HFFc6 (cell line): ENCODE measurements at regions not wholly inside any gene's neighbourhood (a gene's known extent, or its start where the extent isn't known, plus 50 kb on each side); places are given as distances from the start of the nearest gene placed in this dataset.

Experiments used
- DNase-seq: peaks from one replicate; pipeline ENCODE4 v3.0.0-alpha.2; 2018
- H3K27ac Mint-ChIP-seq: 2 replicates; pipeline ENCODE4 v1.8.0; 2020; ENCODE audit warnings: mild to moderate bottlenecking, mixed read lengths
- H3K27me3 Mint-ChIP-seq: 2 replicates; pipeline ENCODE4 v1.8.0; 2021; ENCODE audit warnings: mild to moderate bottlenecking, moderate library complexity, mixed read lengths; ENCODE audit not compliant: insufficient read depth
- H3K36me3 Mint-ChIP-seq: 2 replicates; pipeline ENCODE4 v1.8.0; 2021; ENCODE audit warnings: low read depth, mixed read lengths
- H3K4me1 Mint-ChIP-seq: 2 replicates; pipeline ENCODE4 v1.8.0; 2020; ENCODE audit warnings: low read depth, mixed read lengths
- H3K4me3 Mint-ChIP-seq: 2 replicates; pipeline ENCODE4 v1.8.0; 2020; ENCODE audit warnings: mild to moderate bottlenecking, moderate library complexity, mixed read lengths
- H3K9me3 Mint-ChIP-seq: 2 replicates; pipeline ENCODE4 v1.8.0; 2020; ENCODE audit warnings: mild to moderate bottlenecking, mixed read lengths
- TF ChIP-seq, protein P1 (sequence below): fragments of 200-600 bp; sonication (generic); IDR thresholded peaks from 2 replicates; pipeline ENCODE4 v1.5.0; 2021; ENCODE audit warnings: antibody characterized with exemption, mild to moderate bottlenecking

DNA sequence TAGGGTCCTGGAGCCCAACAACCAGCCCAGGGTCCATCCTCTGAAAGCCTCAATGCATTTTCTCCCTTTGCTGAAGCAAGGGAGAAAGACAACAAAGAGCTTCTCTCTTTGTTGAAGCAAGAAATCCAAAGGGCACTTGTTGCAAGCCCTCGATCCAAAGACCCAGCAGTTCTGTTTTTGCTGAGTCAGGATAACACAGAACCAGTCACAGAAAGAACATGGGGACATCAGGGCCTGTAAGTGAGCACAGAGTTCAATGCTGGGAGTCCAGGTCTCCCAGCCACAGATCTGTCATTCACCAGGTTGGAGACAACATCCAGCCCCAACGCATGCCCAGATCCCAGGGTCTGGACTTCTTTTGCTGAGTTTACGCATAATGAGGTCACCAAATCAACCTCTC, 315.8 kb upstream of the KLHL29 start:
- no peak overlapping the region for H3K27ac Mint-ChIP-seq
- H3K4me1 Mint-ChIP-seq: no peaks in the 10 kb centered on the region
- no peak for DNase-seq
- no peak overlapping the region for H3K4me3 Mint-ChIP-seq
- no peaks in the 10 kb centered on the region; the same call in 1 of the 2 replicates for H3K27me3 Mint-ChIP-seq
- H3K36me3 Mint-ChIP-seq: no peaks in the 10 kb centered on the region
- peaks cover 44% of the 10 kb centered on the region for H3K9me3 Mint-ChIP-seq
- TF ChIP-seq, protein P1, sequence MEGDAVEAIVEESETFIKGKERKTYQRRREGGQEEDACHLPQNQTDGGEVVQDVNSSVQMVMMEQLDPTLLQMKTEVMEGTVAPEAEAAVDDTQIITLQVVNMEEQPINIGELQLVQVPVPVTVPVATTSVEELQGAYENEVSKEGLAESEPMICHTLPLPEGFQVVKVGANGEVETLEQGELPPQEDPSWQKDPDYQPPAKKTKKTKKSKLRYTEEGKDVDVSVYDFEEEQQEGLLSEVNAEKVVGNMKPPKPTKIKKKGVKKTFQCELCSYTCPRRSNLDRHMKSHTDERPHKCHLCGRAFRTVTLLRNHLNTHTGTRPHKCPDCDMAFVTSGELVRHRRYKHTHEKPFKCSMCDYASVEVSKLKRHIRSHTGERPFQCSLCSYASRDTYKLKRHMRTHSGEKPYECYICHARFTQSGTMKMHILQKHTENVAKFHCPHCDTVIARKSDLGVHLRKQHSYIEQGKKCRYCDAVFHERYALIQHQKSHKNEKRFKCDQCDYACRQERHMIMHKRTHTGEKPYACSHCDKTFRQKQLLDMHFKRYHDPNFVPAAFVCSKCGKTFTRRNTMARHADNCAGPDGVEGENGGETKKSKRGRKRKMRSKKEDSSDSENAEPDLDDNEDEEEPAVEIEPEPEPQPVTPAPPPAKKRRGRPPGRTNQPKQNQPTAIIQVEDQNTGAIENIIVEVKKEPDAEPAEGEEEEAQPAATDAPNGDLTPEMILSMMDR: no peak

DNA sequence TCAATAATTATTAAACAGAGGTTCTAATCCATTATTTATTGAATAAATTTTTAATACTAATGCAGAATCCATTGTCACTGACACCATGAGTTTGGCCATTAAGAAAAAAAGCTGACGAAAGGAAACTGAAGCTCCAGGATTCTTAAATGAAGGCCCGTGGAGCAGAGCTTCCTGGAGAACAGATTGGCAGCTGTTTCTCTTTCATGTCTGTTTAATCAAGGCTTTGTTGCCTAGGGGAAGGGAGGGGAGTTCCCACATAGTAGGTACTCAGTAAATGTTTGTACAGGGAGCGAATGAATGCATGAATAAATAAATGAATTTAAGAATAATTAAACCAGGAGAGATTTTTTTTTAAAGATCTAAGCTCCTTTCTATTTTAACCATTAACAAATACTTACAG, 315.1 kb upstream of the KLHL29 start:
- Mint-ChIP-seq H3K36me3 (no peaks in the 10 kb centered on the region), H3K27ac (no peak overlapping the region), H3K4me3 (no peak overlapping the region), H3K9me3 (peaks cover 43% of the 10 kb centered on the region), H3K27me3 (no peaks in the 10 kb centered on the region; the same call in 1 of the 2 replicates), H3K4me1 (no peaks in the 10 kb centered on the region)
- DNase-seq: no peak
- TF ChIP-seq, protein P1: no peak

DNA sequence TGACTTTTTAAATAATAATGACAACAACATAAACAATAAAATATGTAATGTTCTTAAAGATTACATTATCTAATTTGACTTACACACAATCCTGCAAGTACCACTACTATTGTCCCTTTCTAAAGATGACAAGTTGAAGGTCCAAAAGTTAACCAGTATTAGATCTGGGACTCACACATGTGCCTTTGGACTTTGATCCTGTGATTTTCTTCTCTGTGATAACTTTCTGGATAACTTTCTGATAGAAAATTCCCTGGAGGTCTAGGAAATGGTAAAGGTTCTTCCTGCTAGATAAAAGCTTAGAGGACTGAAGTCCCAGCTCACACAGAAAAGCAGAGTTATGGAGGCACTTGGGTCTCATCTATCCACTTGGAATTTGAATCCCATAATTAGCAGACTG, 311.9 kb upstream of the KLHL29 start:
- no peak overlapping the region for H3K27ac Mint-ChIP-seq
- TF ChIP-seq, protein P1: no peak
- no peaks in the 10 kb centered on the region for H3K36me3 Mint-ChIP-seq
- H3K4me3 Mint-ChIP-seq: no peak overlapping the region
- no peaks in the 10 kb centered on the region for H3K4me1 Mint-ChIP-seq
- H3K9me3 Mint-ChIP-seq: peaks cover 49% of the 10 kb centered on the region
- no peaks in the 10 kb centered on the region; the same call in 1 of the 2 replicates for H3K27me3 Mint-ChIP-seq
- no peak for DNase-seq

DNA sequence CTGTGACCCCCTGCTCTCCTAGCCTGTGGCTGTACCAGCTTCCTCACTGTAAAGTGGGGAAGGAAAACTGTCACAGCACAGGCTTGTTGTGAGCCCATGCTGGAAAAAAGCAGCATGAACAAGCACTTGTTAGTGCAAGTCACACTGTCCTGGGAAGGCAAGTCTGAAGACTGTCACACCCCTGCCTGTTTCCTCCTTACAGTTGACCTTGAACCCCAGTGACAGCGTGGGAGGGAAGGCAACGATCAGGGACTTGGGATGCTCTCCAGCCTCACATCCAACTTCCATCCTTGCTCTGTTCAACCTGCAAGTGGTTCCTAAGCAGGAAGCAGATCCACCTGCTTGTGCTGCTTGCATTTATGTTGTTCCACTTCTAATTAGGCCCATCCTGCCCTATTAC, 311.3 kb upstream of the KLHL29 start:
- TF ChIP-seq, protein P1: no peak
- H3K4me3 Mint-ChIP-seq: no peak overlapping the region
- DNase-seq: no peak
- H3K4me1 Mint-ChIP-seq: no peaks in the 10 kb centered on the region
- peaks cover 46% of the 10 kb centered on the region for H3K9me3 Mint-ChIP-seq
- H3K27ac Mint-ChIP-seq: no peak overlapping the region
- no peaks in the 10 kb centered on the region for H3K36me3 Mint-ChIP-seq
- no peaks in the 10 kb centered on the region; the same call in 1 of the 2 replicates for H3K27me3 Mint-ChIP-seq

DNA sequence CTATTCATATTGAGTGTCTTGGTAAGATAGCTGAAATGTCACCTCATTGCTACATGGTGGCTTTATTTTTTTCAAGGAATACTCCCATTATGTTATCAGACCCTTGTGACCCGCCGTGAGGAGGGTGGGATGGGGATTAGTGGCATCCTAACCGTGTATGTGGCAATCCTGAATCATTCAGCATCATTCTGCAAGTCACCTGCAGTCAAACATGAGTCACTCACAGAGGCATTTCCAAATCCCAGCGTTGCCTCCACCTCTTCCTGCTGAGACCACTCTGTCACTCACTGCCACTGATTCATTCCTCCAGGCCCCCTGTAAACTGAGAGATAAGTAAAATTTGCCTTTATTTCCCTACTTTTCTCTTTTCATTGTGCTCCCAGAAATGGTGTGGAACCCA, 307.4 kb upstream of the KLHL29 start:
- Mint-ChIP-seq H3K4me1 (no peaks in the 10 kb centered on the region), H3K27me3 (no peaks in the 10 kb centered on the region), H3K4me3 (no peak overlapping the region), H3K9me3 (peaks cover 32% of the 10 kb centered on the region), H3K36me3 (no peaks in the 10 kb centered on the region), H3K27ac (no peak overlapping the region)
- TF ChIP-seq, protein P1: no peak
- no peak for DNase-seq

DNA sequence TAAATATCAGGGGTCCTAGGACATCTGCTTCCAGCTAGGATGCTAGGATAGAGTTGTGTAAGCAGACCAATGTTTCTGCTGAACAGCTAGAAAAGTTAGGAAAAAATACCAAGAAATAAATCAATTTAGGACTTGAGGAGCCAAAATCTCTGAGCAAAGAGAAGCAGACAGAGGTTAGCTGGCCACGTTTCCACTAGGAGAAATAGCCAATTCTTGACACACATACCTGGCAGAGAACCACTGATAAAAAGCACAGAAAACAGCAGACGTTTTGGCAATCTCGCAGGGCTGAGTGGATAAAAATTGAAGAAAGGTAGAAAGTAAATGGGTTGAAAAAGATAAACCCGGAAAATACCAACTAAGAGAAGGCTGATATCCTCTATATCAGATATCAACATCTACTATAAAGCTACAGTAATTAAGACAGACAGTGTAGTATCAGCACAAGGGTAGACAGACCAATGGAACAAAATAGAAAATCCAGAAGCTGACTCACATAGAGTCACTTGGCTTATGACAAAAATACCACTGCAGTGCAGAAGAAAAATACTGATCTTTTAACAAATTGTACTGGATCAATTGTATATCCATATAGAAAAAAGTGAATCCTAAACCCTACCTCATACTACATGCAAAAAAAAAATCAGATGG, 306.1 kb upstream of the KLHL29 start:
- TF ChIP-seq, protein P1: no peak
- H3K27ac Mint-ChIP-seq: no peak overlapping the region
- H3K4me1 Mint-ChIP-seq: no peaks in the 10 kb centered on the region
- no peaks in the 10 kb centered on the region for H3K27me3 Mint-ChIP-seq
- no peak overlapping the region for H3K4me3 Mint-ChIP-seq
- no peak for DNase-seq
- H3K9me3 Mint-ChIP-seq: peaks cover 35% of the 10 kb centered on the region
- H3K36me3 Mint-ChIP-seq: no peaks in the 10 kb centered on the region
